AG08396 (cell line): ENCODE measurements at regions not wholly inside any gene's neighbourhood (a gene's known extent, or its start where the extent isn't known, plus 50 kb on each side); places are given as distances from the start of the nearest gene placed in this dataset.
"Not testable (repeated sequence)": the region's sequence is repeated elsewhere in the genome, so short reads cannot be mapped to it uniquely, and the experiment has no call there.

Experiments
- DNase-seq: peaks from one replicate; pipeline ENCODE4 v3.0.0; 2012; ENCODE audit warnings: low spot score, mixed read lengths

DNA sequence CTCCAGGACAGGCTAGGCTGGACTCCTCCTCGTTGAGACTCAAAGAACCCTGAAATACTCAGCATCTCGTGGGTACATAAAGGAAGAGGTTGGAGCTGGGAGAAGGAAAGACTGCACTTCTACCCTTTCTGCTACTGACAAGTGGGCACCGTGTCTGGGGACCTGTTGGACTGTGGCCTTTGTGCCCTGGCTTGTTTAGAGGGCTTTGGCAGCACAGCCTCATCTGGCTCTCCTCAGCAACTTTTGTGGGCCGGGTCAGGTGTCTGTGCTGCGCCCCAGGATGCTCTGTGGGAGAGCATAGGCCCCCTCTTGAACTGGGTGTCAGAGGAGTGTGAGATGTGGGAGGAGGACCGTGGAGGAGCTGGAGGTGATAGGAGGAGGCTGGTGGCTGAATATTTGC, 142.4 kb downstream of the FCRL5 start:
- no peak for DNase-seq

DNA sequence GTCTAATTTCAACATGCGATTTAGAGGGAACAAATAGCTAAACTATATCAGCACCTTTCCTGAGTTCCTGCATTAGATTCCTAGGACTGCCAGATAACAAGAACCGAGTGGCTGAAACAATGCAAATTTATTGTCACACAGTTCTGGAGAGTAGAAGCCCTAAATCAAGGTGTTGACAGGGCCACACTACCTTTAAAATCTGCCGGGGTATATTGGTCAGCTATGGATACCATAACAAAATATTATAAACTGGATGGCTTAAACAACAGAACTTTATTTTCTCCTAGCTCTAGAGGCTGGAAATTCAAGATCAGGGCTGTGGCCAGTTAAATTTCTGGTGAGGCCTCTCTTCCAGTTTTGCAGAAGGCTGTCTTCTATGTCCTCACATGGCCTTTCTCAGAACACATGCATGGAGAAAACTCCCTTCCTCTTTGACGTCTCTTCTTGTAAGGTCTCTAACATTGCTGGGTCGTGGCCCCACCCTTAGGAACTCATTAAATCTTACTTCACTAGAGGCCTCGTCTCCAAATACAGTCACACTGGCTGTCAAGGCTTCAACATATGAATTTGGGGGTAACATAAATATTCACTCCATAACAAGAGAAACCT, 144.3 kb downstream of the FCRL5 start:
- no peak for DNase-seq

DNA sequence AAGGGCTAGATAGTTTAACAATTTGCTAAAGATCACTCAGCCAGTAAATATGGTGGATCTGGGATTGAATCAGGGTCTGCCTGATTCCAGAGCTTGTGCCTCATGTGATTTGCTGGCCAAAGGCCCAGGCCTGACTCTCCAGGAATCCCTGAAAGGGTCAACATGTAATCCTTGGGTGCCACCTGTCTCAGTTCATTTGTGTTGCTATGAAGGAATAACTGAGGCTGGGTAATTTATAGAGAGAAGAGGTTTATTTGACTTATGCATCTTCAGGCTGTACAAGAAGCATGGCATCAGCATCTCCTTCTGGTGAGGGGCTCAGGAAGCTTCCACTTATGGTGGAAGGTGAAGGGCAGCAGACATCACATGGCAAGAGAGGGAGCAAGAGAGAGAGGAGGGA, 144.9 kb downstream of the FCRL5 start:
- no peak for DNase-seq

DNA sequence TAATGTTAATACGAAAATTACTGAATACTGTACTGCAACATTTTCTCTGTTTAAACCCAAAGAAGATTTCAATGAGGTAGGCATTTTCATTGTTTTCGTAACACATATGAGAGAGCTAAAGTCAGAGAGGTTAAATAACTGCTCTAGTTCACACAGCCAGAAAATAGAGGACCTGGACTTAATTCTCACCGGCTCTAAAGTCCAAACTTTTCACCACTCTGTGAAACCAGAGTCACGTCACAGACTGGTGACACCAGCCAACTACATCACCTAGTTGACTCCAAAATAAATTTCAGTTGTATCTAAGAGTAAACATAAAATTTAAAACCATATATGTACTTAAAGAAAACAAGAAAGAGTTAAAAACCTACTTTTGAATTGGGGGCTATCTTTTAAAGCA, 146.7 kb downstream of the FCRL5 start:
- DNase-seq: no peak

DNA sequence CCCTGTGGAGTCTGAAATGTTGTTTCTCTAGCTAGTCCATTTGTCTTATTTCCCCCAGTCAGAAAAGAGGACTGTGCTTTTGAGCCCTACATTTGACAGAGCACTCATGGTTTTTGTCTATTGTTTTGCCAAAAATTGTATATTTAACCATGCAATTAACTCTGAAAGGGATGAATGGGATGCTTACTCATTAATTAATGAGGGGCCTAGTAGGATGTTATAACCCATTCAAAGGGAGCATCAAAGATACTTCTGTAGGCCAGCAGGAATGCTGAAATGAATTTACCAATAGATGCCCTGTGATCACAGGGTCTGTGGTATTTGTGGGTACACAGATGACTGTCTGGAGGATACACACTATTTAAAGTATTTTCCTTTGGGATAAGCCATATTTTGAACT, 147.7 kb downstream of the FCRL5 start:
- no peak for DNase-seq

DNA sequence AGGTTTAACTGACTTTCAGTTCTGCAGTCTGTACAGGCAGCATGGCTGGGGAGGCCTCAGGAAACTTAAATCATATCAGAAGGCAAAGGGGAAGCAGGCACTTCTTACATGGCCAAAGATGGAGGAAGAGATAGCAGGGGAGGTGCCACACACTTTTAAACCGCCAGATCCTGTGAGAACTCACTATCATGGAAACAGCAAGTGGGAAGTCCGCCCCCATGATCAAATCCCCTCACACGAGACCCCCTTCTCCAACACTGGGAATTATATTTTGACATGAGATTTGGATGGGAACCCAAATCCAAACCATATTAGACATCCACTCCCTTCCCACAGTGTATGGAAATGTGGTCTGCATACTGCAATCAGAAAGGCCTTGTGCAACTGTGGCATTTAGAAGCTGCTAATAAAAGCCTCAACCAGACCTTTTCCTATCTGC, 148.2 kb downstream of the FCRL5 start:
- no peak for DNase-seq

DNA sequence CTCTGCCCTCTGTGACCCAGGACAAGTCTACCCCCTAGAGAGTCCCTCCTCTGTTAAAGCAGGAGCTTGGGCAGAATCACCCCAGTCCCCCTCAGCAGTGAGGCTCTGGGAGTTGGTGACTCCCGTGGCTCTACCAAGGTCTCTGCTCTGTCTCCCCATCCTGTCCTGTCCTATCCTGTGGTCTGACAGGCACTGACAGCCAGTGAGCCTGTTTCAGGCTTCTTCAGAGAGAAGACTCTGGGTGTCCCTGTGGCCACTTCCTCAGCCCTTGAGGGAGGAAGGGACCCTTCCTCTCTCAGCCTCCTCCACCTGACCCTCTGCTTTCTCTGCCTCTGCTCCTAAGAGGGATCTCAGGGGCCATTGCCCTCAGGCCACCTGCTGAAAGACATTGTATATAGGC, 148.7 kb downstream of the FCRL5 start:
- no peak for DNase-seq

DNA sequence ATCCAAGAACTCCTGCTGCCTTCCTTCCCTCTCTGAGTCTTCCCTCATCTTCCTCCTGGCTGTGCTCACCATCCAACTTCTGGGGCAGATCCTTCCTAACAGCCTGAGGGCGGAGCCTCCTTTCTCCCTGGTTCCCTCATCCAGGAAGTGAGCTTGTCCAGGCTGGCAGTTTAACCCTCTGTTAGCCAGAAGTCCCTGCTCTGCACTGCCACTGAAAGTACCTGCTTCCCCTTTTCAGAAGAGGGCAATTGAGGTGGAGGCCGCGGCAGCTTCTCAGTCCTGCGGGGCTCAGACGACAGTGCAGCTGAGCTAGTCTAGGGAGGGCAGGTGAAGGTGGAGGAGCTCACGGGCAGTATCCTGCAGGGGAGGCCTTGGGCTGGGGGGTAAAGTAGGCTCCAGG, 149.1 kb downstream of the FCRL5 start:
- DNase-seq: peak; percentile 15

DNA sequence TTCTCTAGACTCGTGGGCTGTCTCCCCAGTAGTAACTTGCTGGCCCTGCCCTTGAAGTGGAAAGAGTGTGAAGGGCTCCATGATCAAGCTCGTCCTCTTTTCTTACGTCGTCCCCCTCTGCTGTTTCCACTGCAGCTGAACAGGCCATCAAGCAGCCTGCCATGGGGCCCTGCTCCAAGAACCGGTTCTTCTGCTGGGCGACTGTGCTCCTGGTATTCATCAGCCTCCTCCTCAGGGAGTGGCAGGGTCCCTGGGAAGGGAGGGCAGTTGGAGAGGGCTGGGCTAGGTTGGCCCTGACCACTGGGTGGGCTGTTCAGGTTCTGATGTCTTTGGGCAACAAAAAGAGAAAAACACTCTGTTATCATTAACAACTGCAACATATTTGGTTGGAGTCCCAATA, 151.5 kb downstream of the FCRL5 start:
- no peak for DNase-seq

DNA sequence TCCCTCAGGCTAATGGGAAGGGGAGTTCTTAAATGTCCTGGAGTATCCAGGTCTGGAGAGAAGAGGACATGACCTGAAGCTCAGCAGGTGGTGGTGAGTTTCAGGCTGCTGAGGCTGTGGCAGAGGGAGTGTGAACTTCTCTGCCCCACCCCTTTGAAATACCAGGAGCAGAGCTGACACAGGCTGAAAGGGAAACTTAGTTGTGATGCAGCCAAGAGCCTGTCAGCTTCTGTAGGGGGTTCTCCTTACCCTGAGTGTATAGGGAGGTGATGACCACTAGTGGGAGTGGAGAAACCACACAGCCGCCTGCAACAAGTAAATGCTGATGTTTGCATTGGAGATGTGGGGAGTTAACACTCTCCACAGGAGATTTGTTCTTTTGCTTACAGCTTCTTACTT, 152.3 kb downstream of the FCRL5 start:
- DNase-seq: no peak

DNA sequence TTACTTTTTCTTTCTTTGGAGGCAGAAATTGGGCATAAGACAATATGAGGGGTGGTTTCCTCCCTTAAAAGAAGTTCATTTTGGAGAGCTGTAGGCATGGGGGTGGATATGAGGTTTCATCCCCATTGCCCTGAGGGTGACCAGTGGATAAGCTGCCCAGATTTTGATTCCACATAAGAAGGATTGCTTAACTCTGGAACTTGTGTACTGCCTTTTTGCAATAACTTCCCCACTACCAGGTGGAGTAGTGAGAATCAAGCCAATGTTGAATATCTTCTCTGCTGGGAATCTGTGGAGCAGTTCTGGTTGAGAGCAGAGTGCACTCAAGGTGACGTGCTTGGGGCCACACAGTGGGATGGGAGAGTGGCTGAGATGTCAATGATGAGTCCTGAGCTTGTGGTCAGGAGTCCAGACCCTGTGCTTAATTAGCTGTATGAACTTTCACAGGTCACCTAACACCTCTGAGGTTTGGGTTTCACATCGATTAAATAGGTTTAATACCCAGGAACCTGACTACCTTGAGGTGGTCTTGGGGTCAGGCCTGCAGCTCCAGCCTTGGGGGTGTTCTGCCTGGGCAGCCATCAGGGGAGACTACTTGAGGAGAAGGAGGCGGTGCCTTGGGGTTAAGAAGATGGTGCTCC, 152.9 kb downstream of the FCRL5 start:
- no peak for DNase-seq

DNA sequence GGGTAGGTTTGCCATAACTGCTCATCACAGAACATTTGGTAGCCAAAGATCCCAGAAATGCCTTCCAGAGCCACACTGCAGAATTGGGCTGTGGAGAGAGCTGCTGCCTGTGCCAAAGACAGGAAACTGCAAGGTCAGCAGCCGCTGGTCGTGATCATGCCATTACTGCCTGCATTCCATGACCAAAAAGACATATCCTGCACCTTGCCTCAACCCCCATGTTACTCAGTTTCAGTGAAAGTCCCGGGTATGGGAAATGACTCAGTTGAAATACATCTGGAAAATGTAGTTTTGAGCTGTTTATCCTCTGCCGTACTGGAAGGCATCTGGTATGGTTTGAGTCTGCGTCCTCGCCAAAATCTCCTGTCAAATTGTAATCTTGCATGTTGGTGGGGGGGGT, 161.7 kb downstream of the FCRL5 start:
- peak; percentile 70 for DNase-seq

DNA sequence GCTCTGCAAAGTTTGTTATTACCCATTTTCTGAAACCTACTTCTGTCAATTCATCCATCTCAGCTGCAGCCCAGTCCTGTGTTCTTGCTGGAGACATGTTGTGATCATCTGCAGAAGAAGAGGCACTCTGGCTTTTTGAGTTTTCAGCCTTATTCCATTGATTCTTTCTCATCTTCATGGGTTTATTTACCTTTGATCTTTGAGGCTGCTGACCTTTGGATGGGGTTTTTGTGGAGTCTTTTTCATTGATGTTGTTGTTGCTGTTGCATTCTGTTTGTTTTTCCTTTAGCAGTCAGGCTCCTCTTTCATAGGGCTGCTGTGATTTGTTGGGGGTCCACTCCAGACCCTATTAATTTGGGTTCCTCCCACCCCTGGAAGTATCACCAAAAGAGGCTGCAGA, 164.3 kb downstream of the FCRL5 start:
- no peak for DNase-seq

DNA sequence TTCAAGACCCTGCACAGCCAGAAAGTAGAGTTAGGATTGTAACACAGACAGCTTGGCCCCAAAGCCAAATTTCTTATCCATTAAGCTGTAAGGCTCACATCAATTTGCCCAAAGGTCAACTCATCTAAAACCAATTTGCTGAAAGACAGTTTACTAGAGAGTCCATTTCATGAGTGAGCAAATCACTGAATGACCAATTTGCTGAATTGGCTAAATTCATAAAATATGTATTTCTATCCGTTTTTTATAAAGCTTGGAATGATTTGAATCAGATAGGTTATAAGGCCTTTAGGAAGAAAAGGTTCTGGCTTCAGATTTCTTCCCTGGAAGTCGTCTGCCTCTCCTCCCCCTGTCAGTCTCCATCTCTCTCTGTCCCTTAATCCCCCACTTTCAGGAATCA, 168.1 kb downstream of the FCRL5 start:
- no peak for DNase-seq

DNA sequence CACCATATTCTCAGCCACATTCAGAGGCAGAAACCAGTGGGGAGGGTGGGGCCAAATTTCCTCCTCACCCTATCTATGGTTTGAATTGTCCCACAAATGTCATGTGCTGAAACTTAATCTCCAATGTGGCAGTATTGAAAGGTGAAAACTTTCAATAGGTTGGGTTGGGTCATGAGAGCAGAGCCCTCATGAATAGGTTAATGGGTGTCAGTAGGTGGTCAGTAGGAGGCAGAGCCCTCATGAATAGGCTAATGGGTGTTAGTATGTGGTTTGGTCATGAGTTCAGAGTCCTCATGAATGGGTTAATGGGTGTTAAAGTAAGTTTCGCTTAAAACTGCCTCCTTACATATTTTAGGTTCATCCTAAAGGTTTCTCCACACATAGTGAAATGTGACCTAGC, 170.0 kb downstream of the FCRL5 start:
- DNase-seq: no peak

DNA sequence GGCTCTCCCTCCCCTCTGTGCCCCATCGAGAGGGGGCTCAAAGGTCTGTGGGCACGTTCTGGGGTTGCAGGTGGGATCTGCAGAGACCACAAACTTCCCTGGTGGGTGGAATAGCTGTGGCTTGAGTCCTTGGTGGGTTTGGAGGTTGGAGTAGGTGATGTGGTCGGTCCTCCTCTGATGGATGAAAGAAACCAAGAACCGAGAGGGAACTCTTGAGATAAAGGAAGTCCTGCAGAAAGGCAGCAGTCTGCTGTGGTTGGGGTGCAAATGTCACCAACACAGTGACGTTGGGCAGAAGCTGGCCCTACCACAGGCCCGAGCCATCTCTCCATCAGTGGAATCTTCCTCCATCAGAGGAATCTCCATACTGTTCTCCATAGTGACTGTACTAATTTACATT, 171.8 kb downstream of the FCRL5 start:
- DNase-seq: no peak

DNA sequence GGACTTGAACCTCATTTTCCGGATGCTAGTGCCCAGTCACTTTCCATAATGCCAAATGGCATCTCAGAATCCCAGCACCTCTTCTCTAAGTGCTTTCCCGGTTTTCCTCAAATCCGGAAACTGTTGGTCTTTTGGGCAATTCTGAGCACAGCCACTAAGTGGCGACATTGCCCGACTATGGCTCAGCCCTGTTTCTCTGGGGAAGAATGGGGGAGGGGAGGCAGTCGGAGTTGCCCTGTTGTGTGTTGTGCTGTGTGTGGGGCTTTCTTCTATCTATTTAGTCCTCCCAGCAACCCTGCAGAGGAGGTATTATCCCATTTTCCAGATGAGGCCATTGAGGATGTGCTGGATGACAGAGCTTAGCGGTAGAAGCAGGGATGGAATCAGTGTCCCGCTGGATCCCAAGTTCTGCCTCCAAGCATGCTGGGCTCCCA, 175.0 kb downstream of the FCRL5 start:
- DNase-seq: peak; percentile 10

DNA sequence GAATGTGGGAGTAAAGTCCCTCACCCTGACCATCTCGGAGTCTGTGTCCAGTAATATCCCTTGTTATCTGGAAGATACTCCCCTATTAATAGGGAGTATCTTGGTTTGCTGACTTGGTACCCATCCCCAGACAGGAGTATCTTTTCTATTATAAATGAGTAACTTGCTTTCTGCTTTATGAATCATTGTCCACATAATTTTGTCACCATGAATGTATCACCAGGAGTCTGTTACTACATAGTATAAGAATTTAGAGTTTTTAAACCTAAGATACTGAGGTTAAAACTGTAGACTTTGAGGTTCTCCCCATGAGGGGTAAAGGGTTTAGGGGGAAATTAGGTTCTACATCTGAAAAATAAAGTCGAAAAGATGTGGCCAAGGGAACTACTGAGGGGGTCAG, 175.6 kb downstream of the FCRL5 start:
- no peak for DNase-seq

DNA sequence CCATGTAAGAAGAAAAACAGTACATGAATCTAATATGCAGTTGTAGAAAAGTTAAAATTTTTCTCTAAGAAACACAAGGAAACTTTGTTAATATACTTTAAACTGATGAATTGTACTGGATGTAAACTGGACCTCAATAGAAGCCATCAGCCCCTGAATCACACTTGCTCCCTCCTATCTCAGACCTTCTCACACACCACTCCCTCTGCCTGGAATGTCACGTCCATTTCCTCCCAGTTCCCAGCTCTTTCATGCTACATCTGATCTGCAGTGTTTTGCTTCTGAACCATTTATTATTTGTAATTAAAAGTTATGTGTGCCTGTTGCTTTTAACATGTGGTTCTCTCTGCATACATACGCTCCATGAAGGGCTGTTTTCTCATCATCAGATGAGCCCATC, 180.0 kb downstream of the FCRL5 start:
- DNase-seq: not testable (repeated sequence)

DNA sequence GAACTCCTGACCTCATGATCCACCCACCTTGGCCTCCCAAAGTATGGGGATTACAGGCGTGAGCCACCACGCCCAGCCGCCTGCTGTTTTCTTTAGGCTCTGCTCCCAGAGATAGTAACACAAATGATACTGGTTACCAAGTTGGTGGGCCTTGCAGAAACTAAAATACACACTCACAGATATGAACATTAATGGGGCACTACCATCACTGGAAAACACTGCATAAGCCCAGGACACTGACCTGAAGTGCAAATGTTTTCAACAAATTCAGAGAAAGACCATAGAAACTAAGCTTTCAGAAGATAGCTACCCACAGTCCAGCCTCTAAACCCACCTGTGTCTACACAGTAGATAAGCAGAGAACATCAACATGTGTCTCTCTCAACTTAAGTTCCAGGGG, 180.5 kb downstream of the FCRL5 start:
- DNase-seq: no peak

DNA sequence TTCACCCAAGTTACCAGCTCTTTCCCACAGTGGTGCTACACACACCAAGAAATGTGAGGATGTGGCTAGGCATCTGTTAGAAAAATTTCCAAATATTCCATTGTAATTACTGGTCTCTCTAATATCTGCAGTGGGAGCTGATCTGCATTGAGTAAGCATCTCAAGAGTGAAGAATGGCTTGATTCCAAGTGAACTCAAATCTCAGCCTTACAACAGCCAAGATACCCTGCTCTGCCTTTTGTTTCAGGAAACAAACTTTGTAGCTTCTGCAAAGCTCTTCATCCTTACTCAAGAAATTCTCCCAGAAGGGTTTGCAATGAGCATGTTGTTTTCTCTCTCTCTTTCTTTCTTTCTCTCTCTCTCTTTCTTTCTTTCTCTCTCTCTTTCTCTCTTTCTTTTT, 181.1 kb downstream of the FCRL5 start:
- DNase-seq: no peak

DNA sequence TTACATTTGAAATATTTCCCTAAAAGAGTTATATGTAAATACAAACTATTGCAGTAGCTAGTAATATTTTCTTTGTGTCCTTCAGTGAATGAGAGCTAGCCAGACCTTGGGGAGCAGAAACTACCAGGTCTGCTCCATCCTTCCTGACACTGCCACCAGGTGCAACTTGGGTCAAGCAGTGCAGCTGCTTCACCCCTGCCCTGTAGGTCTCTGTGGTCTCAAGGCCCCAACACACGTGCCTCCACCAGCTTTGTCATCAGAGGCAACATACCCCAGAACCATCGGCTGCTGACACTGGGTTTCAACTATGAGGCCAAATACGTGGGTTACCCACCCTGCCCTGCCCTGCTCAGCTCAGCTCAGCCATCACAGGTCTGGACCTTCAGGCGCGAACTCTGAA, 181.6 kb downstream of the FCRL5 start:
- DNase-seq: no peak

DNA sequence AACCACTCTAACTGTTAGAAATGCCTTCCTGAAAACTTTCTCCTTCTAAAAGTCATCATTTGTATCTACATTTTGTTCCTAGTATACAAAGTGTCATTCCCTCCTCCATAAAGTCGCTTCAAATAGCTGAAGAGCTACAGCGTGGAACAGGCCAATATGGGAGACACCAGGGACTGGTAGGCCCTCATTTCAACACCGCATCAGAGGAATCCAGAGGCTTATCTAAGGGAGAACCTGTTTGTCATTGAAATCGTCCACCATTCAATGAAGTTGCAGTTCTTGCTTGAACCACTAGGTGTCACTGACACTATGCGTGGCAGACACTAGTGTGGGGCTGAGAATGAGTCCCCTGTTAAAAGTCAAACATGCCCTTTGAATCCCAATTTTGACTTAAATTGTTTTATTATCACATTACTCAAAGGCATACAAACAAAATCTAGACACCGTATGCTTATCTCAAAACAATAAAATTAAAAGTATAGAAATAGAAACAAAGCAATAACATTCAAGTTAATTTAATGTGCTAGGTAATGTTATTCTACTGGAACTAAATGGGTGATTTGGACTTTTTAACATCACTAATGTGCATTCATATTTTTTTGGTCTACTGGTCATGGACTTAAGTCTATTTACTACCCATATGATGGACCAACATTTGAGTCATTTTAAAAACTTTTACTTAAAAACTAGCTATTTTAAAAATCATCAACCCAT, 182.3 kb downstream of the FCRL5 start:
- DNase-seq: peak; percentile 40

DNA sequence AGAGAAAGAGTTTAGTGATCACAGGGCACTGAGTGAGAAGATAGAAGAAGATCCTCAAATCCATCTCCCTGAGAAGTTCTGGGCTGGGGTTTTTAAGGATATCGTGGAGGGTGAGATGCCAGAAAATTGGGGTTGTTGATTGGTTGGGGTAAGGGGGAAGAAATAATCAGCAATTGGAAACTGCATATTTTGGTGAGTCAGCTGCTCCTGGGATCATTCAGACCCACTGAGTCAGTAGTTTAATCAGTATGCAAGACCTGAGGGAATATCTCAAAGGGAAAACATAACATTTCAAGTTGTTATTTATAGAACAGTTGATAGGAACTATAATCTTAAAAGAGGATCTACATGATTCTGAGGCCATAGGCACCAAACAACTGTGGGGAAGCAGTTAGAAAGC, 183.4 kb downstream of the FCRL5 start:
- DNase-seq: not testable (repeated sequence)
